ENCODE measurements at regions not wholly inside any gene's neighbourhood (a gene's known extent, or its start where the extent isn't known, plus 50 kb on each side); places are given as distances from the start of the nearest gene placed in this dataset.

GRCh38 chr12:125245581-125246557 lies 180.6 kb downstream of the AACS start:
- TF ChIP-seq, protein P1, sequence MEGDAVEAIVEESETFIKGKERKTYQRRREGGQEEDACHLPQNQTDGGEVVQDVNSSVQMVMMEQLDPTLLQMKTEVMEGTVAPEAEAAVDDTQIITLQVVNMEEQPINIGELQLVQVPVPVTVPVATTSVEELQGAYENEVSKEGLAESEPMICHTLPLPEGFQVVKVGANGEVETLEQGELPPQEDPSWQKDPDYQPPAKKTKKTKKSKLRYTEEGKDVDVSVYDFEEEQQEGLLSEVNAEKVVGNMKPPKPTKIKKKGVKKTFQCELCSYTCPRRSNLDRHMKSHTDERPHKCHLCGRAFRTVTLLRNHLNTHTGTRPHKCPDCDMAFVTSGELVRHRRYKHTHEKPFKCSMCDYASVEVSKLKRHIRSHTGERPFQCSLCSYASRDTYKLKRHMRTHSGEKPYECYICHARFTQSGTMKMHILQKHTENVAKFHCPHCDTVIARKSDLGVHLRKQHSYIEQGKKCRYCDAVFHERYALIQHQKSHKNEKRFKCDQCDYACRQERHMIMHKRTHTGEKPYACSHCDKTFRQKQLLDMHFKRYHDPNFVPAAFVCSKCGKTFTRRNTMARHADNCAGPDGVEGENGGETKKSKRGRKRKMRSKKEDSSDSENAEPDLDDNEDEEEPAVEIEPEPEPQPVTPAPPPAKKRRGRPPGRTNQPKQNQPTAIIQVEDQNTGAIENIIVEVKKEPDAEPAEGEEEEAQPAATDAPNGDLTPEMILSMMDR (IDR thresholded peaks at IDR 0.05; ENCODE audit: insufficient read depth, low read length, poor library complexity, severe bottlenecking), result no peak
- TF ChIP-seq EZH2phosphoT487 (conservative IDR thresholded peaks at IDR 0.05; ENCODE audit: low read length), result 0 out of 2 replicates have a peak, but pooled peaks have one; percentile 79
